Sciatic nerve (tissue), 2 donors: ENCODE measurements at regions not wholly inside any gene's neighbourhood (a gene's known extent, or its start where the extent isn't known, plus 50 kb on each side); places are given as distances from the start of the nearest gene placed in this dataset.
"Not testable (repeated sequence)": the region's sequence is repeated elsewhere in the genome, so short reads cannot be mapped to it uniquely, and the experiment has no call there.

Experiments used
- ATAC-seq: fragments of 200-7000 bp; cut with Tn5 transposase; one replicate; pipeline ENCODE4 v1.9.1; 2020; ENCODE audit warnings: mild to moderate bottlenecking, moderate library complexity
- DNase-seq: peaks from one replicate; pipeline ENCODE4 v3.0.0-alpha.2; 2020; ENCODE audit warnings: low spot score
- intact Hi-C: fragments of 100-400 bp; cut with DNase I; formaldehyde crosslinking; loops from one replicate; pipeline ENCODE4 v1.14.2; 2022
- donor health status: DM: no; HTN: no; CAD: no.
- donor health status: DM: no; HTN: no; CAD: no.

DNA sequence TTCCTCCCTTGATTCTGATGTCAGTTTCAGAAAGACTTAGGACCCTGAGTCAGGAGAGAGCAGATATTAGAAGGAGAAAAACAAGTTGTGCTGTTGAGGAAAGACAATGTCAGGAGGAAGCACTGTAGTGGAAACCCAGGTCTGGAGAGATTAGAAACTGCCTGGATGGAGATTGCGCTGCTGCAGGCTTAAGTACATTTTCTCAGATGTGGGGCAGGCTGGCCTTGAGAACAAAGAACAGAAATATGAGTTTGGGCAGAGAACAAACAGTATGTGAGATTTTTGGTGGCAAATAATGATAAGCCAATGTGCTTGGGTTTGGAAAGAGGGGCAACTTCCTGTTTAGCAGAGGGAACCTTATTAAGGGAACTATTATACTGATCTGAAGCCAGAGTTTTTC is 74.3 kb upstream of the PRMT8 start:
- intact Hi-C loops = no loop called here
- no peak for DNase-seq
- ATAC-seq = no peak

DNA sequence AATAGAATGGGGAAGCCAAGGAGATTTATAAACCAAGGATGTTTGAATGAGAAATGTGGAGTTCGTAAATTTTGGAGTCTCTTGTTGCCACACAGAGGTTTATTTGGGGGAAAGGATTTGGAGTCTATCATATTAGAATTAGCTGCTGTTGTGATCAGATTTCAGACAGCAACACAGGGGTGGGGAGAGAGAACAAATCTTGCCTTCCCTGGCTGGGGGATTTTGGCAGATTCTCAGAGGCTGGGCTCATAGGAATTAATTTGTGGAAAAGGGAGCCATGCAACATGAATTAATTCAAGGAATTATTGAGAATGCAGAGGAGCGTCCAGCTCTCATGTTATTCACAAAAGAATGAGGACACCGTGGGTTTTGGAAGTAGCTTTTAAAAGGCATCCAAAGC is 73.9 kb upstream of the PRMT8 start:
- ATAC-seq = no peak
- intact Hi-C loops = no loop called here
- no peak for DNase-seq

DNA sequence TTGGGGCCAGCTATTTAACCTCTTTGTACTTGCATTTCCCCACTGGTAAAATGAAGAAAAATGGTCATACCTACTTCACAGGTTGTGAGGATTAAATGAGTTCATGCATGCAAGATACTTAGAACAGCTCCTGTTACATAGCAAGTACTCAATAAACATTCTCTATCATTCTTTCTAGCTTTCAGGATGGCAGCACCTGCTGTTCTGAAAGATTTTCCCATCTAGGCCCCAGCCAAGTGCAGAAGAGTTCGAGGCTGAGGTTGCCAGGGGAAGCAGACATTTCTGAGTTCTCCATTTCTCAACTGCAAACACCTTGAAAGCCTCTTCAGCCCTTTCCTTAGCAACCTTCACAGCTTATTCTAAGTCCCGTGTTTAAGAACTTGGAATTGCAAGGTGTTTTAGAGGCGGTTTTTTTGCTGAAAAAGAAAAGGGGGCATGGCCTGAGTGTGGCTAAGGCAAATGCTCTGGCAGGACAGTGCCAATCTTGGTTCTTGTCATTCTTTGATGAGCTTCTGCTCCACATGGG is 73.0 kb upstream of the PRMT8 start:
- ATAC-seq = no peak
- no peak for DNase-seq
- intact Hi-C loops = no loop called here

DNA sequence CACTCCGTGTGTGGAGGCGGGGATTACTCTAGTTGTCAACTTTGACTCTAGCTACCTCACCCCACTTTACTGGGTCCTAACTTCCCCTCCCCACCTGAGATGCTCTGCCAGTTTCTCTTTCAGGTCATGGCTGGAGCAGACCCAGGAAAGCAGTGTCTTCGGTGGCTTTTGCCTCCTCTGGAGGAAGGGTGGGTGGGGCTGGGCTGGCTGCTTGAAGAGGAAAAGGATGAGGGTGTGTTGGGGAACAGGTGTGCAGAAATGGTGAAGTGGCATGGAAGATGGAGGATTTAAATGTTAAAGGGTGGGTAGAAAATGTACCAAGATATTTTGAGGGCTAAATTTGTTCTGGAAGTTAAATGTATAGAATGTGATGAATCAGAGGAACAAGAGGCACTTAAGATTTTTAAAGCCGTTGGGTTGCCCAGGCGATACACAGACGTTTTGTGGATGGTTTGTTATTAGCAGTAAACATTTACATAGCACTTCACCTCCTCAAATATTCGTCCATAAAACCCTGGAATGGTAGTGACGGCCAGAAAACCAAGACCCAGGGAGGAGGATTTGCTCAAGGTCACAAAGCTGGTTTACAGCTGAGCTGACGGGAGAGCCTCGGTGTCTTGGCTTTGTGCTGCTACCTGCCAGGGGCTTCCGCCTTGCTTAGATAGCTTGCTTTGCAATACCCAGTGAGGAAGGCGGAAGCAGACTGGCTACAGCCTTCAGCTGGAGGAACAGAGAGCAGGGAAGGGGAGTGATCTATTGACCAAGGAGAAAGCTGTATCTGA is 72.2 kb upstream of the PRMT8 start:
- intact Hi-C loops = no loop called here
- DNase-seq (no peak), ATAC-seq (no peak)

DNA sequence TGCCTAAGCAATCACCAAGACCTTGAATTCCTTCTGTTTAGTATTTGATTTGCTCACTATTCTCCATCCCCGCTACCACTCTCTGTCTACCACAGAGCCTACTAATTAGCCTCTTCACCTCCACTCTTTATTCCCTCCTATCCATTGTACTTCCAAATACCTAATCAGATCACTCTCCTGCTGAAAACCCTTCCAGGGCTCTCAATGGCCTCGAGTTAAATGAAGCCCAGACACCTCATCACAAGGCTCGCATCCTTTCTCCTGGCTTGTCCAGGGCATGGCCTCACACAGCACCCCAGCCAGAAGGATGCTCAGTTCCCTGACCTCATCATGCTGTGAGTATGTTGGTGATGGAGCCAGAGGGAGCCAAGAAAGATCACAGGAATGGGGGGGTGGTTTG is 71.4 kb upstream of the PRMT8 start:
- no peak for DNase-seq
- intact Hi-C loops = no loop called here
- ATAC-seq = no peak

DNA sequence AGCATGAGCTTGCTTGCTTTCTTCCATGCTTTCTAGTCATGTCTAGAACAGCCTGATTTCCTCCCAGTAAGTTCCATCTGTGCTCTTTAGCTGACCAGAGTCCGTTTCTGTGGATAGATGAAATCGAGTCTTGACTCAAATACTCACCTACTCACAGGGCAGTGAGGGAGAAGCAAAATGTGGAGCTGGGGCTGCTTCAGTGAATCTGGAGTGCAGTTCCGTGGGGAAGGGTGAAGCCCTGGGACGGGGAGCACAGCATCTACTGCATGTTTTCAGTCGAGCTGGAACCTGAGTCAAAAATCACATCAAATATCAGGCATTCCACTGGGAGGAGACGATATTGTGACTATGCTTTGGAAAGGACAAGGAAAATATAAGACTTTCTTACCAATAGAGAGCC is 70.3 kb upstream of the PRMT8 start:
- ATAC-seq (no peak), DNase-seq (no peak)
- intact Hi-C loops = no loop called here

DNA sequence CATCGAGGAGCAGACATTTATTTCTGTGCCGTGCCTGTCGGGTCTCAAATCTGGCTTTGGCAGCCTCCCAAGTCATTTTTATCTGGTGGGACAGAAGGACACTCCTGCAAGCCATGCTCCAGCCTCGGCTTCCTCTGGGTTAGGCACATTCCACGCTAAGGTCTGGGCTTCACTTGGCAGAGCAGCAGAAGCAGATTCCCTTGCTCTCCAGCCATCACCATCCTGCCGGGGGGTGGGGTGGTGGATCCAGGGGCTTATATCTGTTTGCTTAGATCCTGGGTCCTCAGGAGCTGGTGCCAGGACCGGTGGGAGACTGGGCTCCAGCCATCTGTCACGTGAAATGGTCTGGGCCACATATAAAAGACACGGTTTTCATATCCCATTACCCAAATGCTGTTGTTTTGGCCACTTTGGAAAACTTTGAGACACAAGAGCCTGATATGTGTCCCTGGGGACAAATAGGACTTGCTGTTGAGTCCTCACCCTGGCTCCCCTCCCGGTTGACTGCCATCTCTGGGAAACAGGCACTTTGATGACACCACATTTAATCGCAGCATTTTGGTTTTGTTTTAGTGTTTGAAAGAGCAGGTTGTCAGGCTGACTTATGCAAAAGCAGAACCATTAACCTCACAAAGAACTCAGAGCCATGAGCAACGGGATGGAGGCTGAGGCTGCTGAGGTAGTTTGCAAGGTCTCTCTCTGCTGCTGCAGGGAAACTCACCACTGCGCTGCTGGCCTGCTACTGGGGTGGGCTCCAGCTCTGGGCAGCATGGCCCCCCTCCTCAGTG is 69.6 kb upstream of the PRMT8 start:
- no peak for DNase-seq
- intact Hi-C loops = no loop called here
- ATAC-seq = no peak

DNA sequence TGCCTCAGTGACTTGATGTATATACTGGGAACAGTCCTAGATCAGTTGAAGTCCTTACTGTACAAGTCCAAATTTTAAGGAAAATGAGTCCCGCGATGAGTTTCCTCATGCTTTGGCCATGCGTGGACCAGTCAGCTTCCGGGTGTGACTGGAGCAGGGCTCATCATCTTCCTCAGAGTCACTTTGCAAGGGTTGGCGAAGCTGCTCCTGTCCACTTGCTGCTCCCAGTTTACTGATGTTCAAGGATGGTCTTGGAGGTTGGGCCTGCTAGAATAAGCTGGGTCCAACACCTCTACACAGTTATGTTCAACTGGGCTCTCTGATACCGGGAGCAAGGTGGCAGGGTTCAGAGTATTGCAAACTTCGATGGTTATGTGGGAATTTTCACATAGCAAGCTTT is 66.2 kb upstream of the PRMT8 start:
- intact Hi-C loops, ATAC-seq, DNase-seq: not testable (repeated sequence)

DNA sequence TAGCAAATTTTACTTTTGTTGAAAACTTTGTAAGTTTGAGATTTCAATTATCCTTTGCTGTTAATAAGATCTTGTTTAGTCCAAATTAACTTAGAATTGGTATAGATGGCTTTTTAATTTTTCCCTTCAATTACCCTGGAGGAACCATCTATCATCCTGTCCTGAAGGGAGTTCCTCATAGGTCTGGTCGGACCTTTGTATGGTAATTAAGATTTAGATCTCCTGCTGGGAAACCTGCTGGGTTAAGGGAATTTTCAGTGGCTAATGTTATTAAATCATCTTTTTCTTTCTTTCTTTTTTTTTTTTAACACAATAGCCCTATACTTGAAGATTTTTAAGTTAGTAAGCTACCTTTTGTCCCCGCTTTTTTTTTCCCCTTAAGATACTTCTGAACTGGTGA is 63.0 kb upstream of the PRMT8 start:
- DNase-seq = no peak
- ATAC-seq = no peak
- intact Hi-C loops = no loop called here

DNA sequence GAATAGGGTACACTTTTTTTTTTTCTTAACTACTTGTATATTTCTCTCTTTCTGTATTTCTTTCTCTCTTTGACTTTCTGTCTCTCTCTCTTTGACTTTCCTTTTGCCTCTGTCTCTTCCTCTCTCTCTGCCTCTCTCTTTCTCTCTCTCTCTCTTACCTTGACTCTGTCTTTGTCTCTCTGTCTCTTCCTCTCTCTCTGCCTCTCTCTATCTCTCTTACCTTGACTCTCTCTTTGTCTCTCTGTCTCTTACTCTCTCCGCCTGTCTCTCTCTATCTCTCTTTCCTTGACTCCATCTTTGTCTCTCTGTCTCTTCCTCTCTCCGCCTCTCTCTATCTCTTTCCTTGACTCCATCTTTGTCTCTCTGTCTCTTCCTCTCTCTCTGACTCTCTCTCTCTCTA is 62.4 kb upstream of the PRMT8 start:
- DNase-seq (no peak), ATAC-seq (no peak)
- intact Hi-C loops = no loop called here

DNA sequence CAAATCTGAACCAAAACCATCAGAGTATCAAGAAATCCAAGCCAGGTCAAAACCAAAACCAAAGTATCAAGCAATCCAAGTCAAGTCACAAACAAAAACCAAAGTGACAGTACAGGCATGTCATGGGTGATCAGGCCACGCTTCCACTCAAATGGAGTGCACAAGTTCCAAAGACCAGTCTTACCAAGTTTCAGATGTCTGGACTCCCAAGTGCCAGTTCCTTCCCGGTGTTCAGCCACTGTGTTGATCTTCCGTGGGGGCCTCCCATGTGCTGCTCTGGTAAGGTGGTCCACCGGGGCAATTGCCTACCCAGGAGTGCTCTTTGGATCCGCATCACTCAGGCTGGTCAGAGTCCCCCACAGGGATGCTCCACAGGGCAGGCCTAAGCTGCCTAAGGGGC is 61.5 kb upstream of the PRMT8 start:
- intact Hi-C loops, ATAC-seq, DNase-seq: not testable (repeated sequence)

DNA sequence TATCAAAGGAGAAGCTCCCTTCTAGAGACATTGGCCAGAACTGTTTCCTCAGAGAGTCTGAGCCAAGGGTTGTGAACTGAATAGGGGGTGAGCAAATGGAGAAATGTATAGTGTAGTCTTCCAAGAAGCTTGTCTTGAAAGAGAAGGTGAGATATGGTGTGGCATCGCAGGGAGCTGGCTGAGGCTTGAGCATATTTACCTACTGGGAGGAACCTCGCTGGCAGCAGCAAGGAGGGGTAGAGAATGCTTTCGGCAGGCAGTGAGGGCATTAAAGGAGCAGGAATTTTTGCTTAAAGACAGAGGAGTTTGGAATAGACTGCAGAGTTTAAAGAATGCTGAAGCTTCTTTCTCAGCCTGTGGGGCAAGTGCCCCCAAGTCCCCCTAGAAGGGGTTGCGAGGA is 59.3 kb upstream of the PRMT8 start:
- no peak for ATAC-seq

DNA sequence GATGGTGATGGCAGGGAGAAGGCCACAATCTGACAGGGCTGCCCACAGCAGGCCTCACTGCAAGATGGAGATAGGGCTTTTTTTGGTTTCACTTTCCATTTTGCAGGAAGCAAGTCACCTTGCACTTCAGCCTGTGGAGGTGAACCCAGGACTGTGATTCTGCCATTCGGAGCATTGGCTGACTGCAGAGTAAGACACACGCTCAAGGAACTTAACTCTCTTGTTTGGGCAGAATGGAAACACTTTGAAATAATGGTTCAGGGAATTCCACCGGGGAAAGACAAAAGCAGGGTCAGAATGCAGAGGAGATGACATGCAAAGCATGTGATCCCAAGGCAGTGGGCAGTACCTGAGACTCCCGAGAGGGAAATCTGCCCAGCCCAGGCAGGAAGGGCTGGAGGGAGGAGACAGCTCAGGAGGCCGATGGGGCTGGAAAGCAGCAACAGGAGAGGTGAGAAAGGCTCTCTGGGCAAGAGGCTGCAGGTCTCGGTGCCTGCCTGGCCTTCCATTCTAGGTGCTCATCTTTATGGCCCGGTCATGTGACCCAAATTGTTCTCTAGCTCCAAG is 58.7 kb upstream of the PRMT8 start:
- ATAC-seq (no peak), DNase-seq (no peak)
- intact Hi-C loops = no loop called here

More for the DNA sequence above, 59.3 kb upstream of the PRMT8 start:
- intact Hi-C loops = no loop called here
- DNase-seq = no peak

DNA sequence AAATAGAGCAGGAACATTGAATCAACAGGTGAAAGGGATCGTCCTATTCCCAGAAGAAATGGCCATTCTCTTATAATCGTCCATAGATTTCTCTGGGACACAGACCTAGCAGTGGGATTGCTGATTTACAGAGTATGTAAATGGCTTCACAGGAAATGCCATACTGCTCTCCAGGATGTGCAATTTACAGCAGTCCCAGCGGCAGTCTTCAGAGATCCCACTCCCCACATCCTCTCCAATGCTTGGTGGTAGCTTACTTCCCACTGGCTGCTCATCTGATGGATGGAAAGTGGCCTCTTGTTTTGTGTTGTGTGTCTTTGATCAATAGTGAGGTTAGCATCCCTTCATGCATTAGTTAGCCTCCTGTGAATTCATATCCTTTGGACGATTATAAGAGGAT is 58.1 kb upstream of the PRMT8 start:
- intact Hi-C loops = no loop called here
- DNase-seq (no peak), ATAC-seq (no peak)

DNA sequence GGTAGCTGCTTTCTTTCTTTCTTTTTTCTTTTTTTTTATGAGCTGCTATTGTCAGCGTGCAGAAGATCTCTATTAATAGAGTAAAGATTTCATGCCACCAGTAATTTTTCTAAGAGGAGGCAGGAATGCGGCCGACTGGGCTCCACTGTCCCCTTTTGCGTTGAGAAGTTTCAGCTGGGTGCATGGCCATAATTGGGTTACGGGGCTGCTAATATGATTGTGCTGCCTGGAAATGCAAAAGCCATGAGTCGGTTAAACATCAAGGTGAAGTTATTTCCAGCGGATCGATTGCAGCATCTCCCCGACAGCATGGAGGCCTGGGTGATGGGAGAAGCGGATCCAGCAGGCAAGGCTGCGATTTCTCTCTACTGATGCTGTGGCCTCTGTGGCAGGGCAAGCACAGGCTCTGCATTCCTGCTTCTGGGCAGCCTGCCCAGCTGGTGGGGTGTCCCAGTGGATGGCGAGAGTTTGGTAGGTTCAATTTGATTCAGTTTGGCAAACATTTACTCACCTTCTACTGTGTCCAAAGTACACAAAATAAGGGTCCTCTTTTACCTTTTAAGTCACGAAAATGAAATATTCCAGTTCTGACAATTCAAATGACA is 54.4 kb upstream of the PRMT8 start:
- ATAC-seq (no peak), DNase-seq (no peak)
- intact Hi-C loops = no loop called here

DNA sequence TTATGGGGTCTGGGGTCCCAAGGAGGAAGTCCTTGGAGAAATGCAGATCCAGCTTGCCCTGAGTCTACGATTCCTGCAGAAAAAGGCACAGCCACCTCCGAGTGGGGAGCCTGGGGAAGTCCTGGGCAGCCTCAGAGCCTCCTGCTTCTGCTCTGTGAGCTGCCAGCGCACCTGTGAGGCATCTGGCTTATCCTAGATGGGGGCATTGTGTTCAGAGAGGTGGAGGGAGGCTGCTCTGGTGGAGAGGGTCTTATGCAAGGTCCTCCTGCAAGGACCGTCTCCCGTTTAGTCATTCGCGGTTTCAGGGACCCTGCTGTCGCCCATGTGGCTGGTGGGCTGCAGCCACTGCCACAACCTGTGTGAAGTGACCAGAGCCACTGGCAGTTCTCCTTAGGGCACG is 53.0 kb upstream of the PRMT8 start:
- ATAC-seq (no peak), DNase-seq (no peak)
- intact Hi-C loops = no loop called here

DNA sequence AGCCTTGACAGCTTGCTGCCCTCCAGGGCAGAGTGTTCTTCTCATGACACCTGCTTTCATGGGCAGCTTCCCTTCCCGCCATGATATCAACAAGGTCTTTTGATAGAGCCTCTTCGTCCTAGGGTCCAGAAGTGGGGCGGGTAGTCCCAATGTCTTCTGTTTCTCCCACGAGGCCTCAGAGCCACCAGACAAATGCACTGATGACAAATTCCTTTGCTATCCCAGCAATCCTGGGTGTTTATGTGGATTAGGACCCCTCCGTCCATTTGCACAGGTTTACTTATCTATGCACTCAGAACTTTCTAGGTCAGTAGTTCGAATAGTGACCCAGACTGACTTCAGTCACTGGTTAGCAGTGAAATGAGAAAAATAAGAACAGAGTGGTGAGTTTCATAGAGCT is 52.6 kb upstream of the PRMT8 start:
- intact Hi-C loops = no loop called here
- no peak for DNase-seq
- ATAC-seq = no peak
